HG03460 (cell line): ENCODE measurements at regions not wholly inside any gene's neighbourhood (a gene's known extent, or its start where the extent isn't known, plus 50 kb on each side); places are given as distances from the start of the nearest gene placed in this dataset.
"Not testable (repeated sequence)": the region's sequence is repeated elsewhere in the genome, so short reads cannot be mapped to it uniquely, and the experiment has no call there.

ENCODE experiments used
- ATAC-seq: cut with Tn5 transposase; IDR thresholded peaks from one replicate; pipeline ENCODE4 v1.9.1; 2021; ENCODE audit not compliant: unreplicated experiment

DNA sequence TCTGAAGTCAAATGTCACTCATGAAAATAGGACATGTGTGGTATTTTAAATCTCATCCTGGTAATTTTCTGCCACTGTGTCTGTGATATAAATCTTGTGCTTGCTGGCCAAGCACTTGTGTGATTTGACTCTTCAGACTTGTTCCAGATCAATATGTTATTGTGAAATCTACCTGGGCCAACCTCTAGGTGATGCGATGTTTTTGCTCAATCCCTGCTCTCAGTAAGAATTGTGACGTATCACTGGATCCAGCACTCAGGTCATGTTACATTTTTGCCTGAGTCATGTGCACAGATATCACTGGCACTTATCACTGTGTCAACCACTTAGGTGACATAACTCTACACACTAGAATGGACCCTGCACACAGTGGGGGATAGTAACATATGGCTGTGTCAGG, 100.4 kb upstream of the BPY2C start:
- not testable (repeated sequence) for ATAC-seq

DNA sequence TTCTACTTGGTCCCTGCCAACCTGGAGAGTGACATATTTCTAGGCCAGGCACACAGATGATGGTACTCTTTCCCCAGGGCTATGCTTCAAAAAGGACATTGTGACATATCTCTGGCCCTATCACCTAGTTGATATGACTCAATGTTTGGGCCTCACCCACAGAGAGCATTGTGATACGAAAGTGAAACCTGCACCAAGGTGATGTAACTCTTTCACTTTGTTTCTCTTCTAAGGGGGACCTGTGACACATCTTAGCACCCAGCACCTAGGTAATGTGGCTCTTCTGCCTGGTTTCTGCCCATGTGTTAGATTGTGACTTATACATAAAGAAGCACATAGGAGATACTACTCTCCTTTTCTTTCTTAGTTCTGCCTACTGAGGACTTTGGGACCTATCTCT, 96.1 kb upstream of the BPY2C start:
- ATAC-seq = peak; percentile 99

DNA sequence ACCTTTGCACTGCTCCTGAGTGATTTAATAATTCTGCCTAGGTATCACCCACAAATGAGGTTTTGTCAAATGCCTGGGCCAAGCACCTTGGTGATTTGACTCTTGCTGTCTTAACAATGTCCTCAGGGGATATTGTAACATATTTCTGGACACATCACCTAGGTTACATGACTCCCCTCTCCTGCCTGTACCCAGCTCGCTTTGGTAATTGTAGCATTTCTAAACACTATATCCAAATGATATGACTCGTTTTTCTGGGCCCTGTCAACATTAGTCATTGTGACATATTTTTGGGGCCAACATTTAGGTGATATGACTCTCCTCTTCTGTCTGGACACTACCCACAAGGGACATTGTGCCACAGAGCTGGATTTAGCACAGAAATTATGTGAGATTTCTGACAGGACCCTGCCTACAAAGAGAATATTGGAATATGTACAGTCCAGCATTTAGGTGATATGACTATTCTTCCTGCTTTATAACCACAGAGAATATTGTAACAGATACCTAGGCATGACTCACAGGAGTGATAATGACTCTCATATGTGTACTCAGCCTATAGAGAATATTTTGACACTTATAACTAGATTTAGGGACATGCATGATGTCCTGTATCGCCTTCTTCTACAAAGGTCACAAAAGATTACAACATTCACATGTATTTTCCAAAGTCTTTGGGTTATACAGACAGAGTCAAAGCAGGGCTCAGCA, 80.4 kb upstream of the BPY2C start:
- not testable (repeated sequence) for ATAC-seq

DNA sequence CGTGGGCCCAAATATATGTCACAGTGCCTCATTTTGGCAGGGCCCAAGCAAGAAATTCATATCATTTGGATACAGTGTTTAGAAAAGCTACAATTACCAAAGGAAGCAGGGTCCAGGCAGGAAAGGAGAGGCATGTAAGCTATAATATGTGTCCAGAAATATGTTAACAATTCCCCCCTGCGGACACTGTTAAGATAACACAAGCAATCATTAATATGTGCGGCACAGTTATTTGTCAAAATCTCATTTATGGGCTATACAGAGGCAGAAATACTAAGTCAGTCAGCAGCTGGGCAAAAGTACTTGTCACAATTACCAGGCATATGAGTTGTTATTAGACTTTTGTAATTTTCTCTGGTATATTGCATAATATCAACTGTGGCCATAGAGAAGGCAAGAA, 69.0 kb upstream of the BPY2C start:
- not testable (repeated sequence) for ATAC-seq

DNA sequence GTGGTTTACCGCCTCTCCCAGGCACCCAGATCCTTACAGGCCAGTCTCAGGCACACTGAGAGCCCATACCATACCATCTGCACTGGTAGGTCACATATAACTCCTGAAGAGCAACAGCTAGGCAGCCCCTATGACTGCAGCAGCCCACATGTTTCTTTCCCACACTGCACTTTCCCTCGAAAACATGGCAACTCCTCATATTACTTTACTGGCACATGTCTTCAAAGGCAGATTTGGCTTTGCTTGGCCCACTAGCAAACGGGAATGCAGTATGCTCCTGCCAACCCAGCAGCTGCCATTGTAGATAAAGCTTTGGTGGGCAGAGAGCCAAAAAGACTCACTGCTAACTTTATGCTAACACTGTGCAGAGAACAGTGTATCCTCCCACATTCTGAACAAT, 56.3 kb upstream of the BPY2C start:
- not testable (repeated sequence) for ATAC-seq
